ENCODE measurements at regions not wholly inside any gene's neighbourhood (a gene's known extent, or its start where the extent isn't known, plus 50 kb on each side); places are given as distances from the start of the nearest gene placed in this dataset.
"Not testable (repeated sequence)": the region's sequence is repeated elsewhere in the genome, so short reads cannot be mapped to it uniquely, and the experiment has no call there.

DNA sequence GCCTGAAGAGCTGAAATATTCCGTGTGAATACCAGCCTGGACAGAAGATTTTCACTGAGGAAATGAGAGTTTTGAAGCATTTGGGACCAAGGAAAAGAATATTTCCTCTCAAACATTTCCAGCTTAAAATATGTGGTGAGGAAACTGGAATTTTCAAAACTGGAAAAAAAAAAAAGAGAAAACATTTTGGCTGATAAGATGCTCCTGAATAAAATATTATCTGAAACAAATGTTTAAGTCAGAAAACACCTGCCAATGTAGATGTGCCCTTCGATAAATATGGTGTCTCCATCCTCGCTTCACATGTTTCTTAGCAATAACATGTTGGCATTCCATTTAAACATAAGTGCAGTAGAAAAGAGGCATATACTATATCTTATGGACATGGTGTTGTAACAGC lies 567.0 kb downstream of the PRKD1 start:
- Mint-ChIP-seq H3K4me3 (no peak overlapping the region), H3K9me3 (peaks cover 26% of the 10 kb centered on the region), H3K36me3 (ENCODE audit: low read depth) (no peaks in the 10 kb centered on the region), H3K4me1 (ENCODE audit: low read depth) (no peaks in the 10 kb centered on the region), H3K27me3 (ENCODE audit: low read depth) (no peaks in the 10 kb centered on the region), H3K27ac (no peak overlapping the region)

DNA sequence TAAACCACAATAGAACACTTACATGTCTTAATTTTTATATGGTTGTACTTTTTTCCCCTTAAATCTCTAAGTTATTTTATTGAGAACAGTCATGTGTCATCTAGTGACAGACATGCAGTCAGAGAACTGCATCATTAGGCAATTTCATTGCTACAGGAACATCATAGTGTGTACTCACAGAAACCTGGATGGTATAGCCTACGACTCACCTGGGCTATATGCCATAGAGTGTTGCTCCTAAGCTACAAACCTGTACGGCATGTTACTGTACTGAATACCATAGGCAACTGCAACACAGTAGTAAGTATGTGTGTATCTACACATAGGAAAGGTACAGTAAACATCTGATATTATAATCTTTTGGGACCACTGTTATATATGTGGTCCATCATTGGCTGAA lies 557.6 kb downstream of the PRKD1 start:
- Mint-ChIP-seq H3K36me3 (ENCODE audit: low read depth) (no peaks in the 10 kb centered on the region), H3K4me1 (ENCODE audit: low read depth) (no peaks in the 10 kb centered on the region), H3K27me3 (ENCODE audit: low read depth) (no peaks in the 10 kb centered on the region), H3K9me3 (peaks cover 19% of the 10 kb centered on the region), H3K27ac (no peak overlapping the region), H3K4me3 (no peak overlapping the region)

DNA sequence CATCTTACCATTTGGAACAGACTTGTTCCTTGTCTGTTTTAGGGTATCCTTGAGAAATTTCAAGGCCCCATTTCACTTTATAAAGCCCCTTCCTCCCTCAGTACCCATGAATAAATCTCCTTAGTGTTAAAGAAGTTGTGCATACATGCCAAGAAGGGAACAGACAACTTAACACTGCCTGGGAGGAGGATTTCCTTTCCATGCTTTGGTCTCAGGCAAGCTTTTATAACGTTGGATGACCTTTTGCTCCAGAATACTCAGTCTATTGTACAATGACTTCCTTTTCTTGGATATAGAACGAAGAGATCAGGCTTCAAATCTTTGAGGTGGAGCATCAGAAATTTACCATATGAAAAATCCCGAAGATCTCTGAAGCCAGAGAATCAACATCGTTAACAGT lies 551.4 kb downstream of the PRKD1 start:
- no peak overlapping the region for H3K4me3 Mint-ChIP-seq
- peaks cover 19% of the 10 kb centered on the region for H3K9me3 Mint-ChIP-seq
- H3K36me3 Mint-ChIP-seq (ENCODE audit: low read depth), result no peaks in the 10 kb centered on the region
- H3K27me3 Mint-ChIP-seq (ENCODE audit: low read depth), result no peaks in the 10 kb centered on the region
- H3K27ac Mint-ChIP-seq, result no peak overlapping the region
- H3K4me1 Mint-ChIP-seq (ENCODE audit: low read depth), result no peaks in the 10 kb centered on the region

- H3K4me1 Mint-ChIP-seq (ENCODE audit: low read depth), result no peaks in the 10 kb centered on the region
- no peak overlapping the region for H3K27ac Mint-ChIP-seq
- H3K9me3 Mint-ChIP-seq, result peaks cover 7% of the 10 kb centered on the region
- H3K36me3 Mint-ChIP-seq (ENCODE audit: low read depth), result no peaks in the 10 kb centered on the region
- no peaks in the 10 kb centered on the region for H3K27me3 Mint-ChIP-seq (ENCODE audit: low read depth)
- H3K4me3 Mint-ChIP-seq, result no peak overlapping the region
Measured at GRCh38 chr14:29380826-29381225, 546.8 kb downstream of the PRKD1 start.

DNA sequence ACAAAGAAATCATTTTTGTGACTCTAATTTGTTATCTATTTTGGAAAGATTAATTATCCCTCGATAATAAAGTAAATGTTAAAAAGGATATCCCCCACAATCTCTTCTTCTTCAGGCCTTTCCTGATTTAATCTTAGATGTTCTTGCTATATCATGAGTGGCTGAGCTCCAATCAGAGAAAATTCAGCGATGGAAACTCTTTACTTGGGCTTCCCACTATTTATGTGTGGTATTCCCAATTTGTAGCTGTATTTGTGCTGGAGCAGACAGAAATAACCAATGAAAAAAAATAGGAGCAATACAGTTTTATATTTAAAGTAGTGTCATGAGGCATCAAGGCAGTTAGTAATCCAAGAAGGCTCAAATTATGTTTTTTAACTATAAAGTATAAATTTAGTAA lies 539.1 kb downstream of the PRKD1 start:
- no peak overlapping the region for H3K4me3 Mint-ChIP-seq
- no peaks in the 10 kb centered on the region for H3K4me1 Mint-ChIP-seq (ENCODE audit: low read depth)
- peaks cover 21% of the 10 kb centered on the region for H3K9me3 Mint-ChIP-seq
- no peak overlapping the region for H3K27ac Mint-ChIP-seq
- H3K36me3 Mint-ChIP-seq (ENCODE audit: low read depth), result no peaks in the 10 kb centered on the region
- H3K27me3 Mint-ChIP-seq (ENCODE audit: low read depth), result no peaks in the 10 kb centered on the region

- H3K9me3 Mint-ChIP-seq, result peaks cover 21% of the 10 kb centered on the region
- H3K4me1 Mint-ChIP-seq (ENCODE audit: low read depth), result no peaks in the 10 kb centered on the region
- no peak overlapping the region for H3K4me3 Mint-ChIP-seq
- H3K27ac Mint-ChIP-seq, result no peak overlapping the region
- no peaks in the 10 kb centered on the region for H3K27me3 Mint-ChIP-seq (ENCODE audit: low read depth)
- no peaks in the 10 kb centered on the region for H3K36me3 Mint-ChIP-seq (ENCODE audit: low read depth)
Measured at GRCh38 chr14:29390081-29390832, 537.4 kb downstream of the PRKD1 start.

- Mint-ChIP-seq H3K36me3 (ENCODE audit: low read depth) (no peaks in the 10 kb centered on the region), H3K4me1 (ENCODE audit: low read depth) (no peaks in the 10 kb centered on the region), H3K27me3 (ENCODE audit: low read depth) (no peaks in the 10 kb centered on the region), H3K27ac (no peak overlapping the region), H3K4me3 (no peak overlapping the region), H3K9me3 (peaks cover 18% of the 10 kb centered on the region)
Measured at GRCh38 chr14:29391231-29391630, 536.4 kb downstream of the PRKD1 start.

- Mint-ChIP-seq H3K4me3 (no peak overlapping the region), H3K9me3 (peaks cover 15% of the 10 kb centered on the region), H3K4me1 (ENCODE audit: low read depth) (no peaks in the 10 kb centered on the region), H3K36me3 (ENCODE audit: low read depth) (no peaks in the 10 kb centered on the region), H3K27ac (no peak overlapping the region), H3K27me3 (ENCODE audit: low read depth) (no peaks in the 10 kb centered on the region)
Measured at GRCh38 chr14:29391801-29392200, 535.8 kb downstream of the PRKD1 start.

- Mint-ChIP-seq H3K27me3 (ENCODE audit: low read depth) (no peaks in the 10 kb centered on the region), H3K9me3 (peaks cover 15% of the 10 kb centered on the region), H3K4me3 (no peak overlapping the region), H3K36me3 (ENCODE audit: low read depth) (no peaks in the 10 kb centered on the region), H3K4me1 (ENCODE audit: low read depth) (no peaks in the 10 kb centered on the region), H3K27ac (no peak overlapping the region)
Measured at GRCh38 chr14:29392287-29392686, 535.4 kb downstream of the PRKD1 start.

- H3K4me3 Mint-ChIP-seq, result no peak overlapping the region
- H3K9me3 Mint-ChIP-seq, result peaks cover 23% of the 10 kb centered on the region
- no peaks in the 10 kb centered on the region for H3K27me3 Mint-ChIP-seq (ENCODE audit: low read depth)
- H3K27ac Mint-ChIP-seq, result no peak overlapping the region
- no peaks in the 10 kb centered on the region for H3K4me1 Mint-ChIP-seq (ENCODE audit: low read depth)
- H3K36me3 Mint-ChIP-seq (ENCODE audit: low read depth), result no peaks in the 10 kb centered on the region
Measured at GRCh38 chr14:29403091-29403490, 524.6 kb downstream of the PRKD1 start.

DNA sequence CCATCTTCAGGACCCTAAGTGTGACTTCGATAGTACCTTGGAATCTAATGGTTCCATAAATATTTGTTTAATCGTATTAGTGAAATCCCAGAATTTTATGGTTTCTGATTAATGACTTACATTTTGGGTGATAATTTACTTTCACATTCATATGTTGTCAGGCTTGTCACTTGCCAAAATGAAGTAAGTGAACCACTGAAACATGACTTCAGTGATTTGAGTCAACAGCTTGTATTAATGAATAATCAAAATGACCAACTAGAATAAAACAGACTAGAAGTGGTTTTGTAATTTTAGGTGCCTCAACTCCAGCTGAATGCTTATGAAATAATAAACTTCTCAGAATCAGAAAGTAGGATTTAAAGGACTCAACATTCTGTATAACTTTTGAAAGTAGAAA lies 517.1 kb downstream of the PRKD1 start:
- peaks cover 25% of the 10 kb centered on the region for H3K9me3 Mint-ChIP-seq
- H3K27ac Mint-ChIP-seq, result no peak overlapping the region
- H3K4me3 Mint-ChIP-seq, result no peak overlapping the region
- H3K4me1 Mint-ChIP-seq (ENCODE audit: low read depth), result no peaks in the 10 kb centered on the region
- no peaks in the 10 kb centered on the region for H3K36me3 Mint-ChIP-seq (ENCODE audit: low read depth)
- H3K27me3 Mint-ChIP-seq (ENCODE audit: low read depth), result no peaks in the 10 kb centered on the region

DNA sequence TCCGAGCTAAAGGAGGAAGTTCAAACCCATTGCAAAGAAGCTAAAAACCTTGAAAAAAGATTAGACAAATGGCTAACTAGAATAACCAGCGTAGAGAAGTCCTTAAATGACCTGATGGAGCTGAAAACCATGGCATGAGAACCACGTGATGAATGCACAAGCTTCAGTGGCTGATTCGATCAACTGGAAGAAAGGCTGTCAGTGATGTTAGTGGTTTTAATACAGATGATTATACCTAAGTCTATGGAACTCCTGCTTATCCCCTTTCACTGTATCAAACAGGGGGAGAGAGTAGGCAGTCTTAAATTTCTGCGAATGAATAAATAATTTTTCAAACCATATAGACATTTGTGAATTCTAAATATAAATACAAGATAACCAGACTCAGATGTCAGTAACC lies 512.7 kb downstream of the PRKD1 start:
- H3K36me3 Mint-ChIP-seq (ENCODE audit: low read depth); H3K9me3 Mint-ChIP-seq; H3K27ac Mint-ChIP-seq; H3K4me1 Mint-ChIP-seq (ENCODE audit: low read depth); H3K27me3 Mint-ChIP-seq (ENCODE audit: low read depth); H3K4me3 Mint-ChIP-seq: not testable (repeated sequence)

- Mint-ChIP-seq H3K27me3 (ENCODE audit: low read depth) (no peaks in the 10 kb centered on the region), H3K36me3 (ENCODE audit: low read depth) (no peaks in the 10 kb centered on the region), H3K4me3 (no peak overlapping the region), H3K4me1 (ENCODE audit: low read depth) (no peaks in the 10 kb centered on the region), H3K9me3 (peaks cover 8% of the 10 kb centered on the region), H3K27ac (no peak overlapping the region)
Measured at GRCh38 chr14:29419736-29420135, 507.9 kb downstream of the PRKD1 start.

DNA sequence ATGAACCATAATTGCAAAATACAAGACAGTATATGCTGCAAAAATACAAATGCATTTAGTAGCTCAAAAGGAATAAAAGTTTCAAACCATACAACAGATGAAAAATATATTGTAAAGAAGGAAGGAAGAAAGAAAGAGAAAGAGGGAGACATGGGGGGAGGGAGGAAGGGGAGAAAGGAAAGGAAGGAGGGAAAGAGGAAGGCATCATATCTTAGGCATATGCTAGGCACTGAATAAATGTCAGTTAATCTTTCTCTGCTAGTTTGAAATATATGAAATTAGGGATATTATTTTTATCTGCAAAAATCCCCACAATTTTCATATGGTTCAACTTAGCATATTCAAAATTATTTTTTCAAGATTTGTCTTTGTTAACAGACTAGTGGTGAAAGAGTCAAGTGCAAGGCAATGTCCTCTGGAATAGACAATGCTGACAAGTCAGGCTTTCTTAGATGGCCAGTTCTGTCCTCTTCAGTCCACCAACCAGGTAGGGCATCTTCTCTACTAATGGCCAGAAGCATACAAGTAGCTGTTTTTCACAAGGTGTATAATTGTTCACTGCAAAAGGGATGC lies 506.4 kb downstream of the PRKD1 start:
- Mint-ChIP-seq H3K36me3 (ENCODE audit: low read depth) (no peaks in the 10 kb centered on the region), H3K4me1 (ENCODE audit: low read depth) (no peaks in the 10 kb centered on the region), H3K9me3 (peaks cover 12% of the 10 kb centered on the region), H3K27ac (no peak overlapping the region), H3K4me3 (no peak overlapping the region), H3K27me3 (ENCODE audit: low read depth) (no peaks in the 10 kb centered on the region)

DNA sequence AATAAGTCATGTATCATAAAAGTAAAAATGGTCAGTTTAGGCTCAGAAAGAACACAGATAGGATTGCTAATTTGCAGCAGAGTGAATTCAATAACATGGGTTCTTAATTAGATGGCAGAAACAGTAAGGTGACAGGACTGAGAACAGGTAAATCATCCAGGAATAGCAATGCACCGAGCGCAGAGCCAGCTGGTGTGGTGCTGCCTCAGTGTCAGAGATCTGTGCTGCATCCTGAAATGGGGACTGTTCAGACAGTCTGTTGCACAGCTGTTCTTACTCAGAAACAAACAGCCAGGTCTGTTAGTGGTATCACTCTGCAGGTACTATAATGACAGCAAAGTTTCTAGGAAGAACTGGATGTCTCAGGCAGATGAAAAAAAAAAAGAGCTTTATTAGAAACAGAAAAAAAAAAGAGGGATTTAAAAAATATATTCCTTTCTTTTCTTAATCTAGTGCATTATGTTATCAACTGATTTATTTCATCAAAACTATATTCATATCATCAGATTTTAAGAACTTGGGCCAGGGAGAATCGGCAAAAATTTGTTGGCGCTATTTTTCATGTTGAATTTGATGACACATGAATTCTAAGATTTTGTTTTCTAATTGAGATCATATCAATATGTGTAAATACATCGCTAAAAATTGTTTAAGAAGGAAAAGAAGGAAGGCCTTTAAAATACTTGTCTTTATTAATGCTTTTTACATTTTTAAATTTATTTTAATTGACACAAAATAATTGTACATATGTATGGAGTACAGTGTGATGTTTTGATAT lies 501.8 kb downstream of the PRKD1 start:
- no peaks in the 10 kb centered on the region for H3K4me1 Mint-ChIP-seq (ENCODE audit: low read depth)
- H3K9me3 Mint-ChIP-seq, result peaks cover 32% of the 10 kb centered on the region
- peaks cover 2% of the 10 kb centered on the region for H3K36me3 Mint-ChIP-seq (ENCODE audit: low read depth)
- H3K27me3 Mint-ChIP-seq (ENCODE audit: low read depth), result no peaks in the 10 kb centered on the region
- no peak overlapping the region for H3K27ac Mint-ChIP-seq
- no peak overlapping the region for H3K4me3 Mint-ChIP-seq
